NCI-H774 (cell line): ENCODE measurements at regions not wholly inside any gene's neighbourhood (a gene's known extent, or its start where the extent isn't known, plus 50 kb on each side); places are given as distances from the start of the nearest gene placed in this dataset.

Experiments
- DNase-seq: peaks from one replicate; lab custom pipeline; 2025; lab: John Stamatoyannopoulos, UW

DNA sequence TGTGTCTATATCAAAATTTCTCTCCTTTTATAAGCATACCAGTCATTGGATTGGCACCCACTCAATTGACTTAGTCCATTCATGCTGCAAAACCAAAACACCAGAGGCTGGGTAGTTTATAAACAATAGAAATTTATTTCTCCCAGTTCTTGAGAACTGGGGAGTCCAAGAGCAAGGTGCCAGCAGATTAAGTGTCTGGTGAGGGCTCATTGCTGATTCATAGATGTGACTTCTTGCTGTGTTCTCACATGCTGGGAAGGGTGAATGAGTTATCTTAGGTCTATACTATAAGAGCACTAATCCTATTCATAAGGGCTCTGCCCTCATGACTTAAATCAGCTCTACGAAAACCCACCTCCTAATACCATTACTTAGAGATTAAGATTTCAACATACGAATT lies 501.4 kb downstream of the EPM2A start:
- DNase-seq = no peak

DNA sequence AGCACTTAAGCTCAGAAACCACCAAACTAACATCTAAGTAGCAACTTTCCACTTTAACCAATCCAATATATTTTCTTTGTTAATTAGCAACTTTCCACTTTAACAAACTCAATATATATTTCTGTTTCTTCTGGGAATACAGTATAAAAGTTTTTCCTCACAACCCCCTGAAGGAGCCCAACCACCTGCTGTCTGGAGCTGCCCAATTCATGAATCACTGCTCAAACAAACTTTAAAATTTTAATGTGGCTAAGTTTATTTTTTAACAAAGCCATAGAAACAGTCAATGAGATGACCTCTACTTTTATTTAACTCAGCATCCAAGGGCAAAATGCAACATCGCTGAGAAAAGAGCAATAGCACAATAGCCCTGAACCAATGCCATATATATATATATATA lies 500.1 kb downstream of the EPM2A start:
- DNase-seq = no peak

DNA sequence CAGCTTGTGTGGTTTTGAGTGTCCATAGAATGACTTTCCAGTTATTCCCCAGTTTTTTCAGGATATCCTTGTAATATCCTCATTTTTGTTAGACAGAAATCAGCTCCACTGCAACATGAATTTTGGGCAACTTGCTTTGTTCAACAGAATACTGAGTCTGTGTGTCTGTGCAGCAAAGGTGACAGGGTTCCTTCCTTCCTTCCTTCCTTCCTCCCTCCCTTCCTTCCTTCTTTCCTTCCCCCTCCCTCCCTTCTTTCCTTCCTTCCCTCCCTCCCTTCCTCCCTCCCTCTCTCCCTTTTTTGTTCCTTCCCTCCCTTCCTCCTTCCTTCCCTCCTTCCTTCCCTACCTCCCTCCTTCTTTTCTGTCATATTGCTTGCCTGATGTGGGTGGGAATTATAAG lies 496.5 kb downstream of the EPM2A start:
- DNase-seq = no peak

DNA sequence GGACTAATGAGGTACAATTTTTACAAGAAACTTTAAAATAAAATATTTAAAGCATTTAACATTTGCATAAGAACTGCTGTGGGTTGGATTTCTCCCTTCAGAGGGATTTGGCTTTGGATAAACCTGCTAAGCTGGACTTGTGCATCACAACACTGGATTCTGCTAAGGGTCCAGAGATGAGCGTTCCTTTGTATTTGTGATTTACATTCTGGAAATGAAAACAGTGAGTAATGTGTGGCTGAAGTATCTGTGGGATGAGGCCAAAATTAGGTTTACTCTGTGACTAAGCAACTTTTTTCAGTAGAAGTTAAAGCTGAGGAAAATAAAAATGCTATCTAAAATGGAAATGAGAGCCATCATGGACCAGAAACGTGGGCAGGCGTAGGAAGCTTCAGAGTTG lies 494.3 kb downstream of the EPM2A start:
- DNase-seq = no peak

DNA sequence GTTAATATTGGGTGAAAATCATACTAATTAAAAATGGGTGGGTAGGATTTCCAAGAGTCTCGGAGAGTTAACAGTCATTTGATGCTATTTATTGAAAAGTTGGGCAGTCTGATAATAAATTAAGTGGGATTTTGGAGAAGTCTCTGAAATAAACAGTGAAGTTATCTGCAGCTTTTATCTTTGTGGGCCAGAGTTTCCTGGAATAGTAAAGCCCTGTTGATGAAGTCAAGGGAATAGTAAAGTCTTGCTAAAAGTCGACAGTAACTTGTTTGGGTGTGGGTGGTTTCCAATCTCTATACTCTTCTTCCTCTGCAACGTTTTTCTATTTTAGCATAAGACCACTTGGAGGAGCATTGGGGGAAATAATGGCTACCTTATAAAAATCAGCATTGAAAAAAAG lies 493.6 kb downstream of the EPM2A start:
- DNase-seq = no peak

DNA sequence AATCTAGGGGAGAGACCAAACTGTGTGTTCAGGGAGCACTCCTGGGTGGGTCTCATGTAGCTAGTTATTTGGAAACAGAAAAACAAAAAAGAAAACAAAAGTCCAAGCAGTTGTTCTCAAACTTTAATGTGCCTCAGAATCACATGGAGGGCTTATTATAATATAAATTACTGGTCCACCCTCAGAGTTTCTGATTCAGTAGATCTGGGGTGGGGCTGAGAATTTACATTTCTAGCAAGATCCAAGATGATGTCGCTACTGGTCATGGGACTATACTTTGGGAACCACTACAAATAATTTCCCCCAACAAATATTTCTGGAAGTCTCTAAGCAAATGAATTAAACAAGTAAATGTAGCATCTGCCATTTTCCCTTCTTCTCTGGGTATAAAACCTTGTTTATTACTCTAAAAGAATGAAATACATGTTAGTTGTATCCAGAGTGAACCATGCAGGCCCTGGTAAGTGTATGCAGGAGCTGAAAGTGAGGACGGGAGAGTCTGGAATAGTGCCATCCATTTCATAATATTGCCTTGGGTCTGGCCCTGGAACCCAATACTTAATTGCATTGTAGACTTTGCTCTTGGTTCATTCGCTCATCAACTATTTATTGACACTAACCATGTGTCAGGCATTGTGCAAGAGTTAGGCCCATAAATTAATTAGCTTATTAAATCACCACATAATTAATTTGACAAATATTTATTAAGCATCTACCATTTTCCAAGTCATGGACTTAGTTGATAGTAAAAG lies 490.8 kb downstream of the EPM2A start:
- DNase-seq = no peak

DNA sequence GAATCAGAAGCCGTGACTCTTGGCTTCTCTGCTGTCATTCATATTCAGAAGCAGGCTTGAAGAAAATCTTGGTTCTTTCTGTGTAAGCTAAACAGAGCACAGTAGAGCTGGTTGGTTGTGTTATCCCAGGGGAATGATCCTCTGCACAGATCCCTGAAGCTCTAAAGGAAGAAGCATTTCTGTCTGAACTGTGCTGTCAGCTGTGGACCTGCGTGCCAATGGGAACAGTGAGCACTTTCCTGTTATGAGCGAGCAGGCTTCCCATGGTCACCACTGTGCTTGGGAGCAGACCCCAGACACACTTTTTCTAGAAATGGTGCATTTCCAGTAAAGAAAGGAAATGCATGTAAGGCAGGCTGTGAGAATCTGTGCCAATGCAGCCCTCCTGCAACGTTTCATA lies 490.2 kb downstream of the EPM2A start:
- DNase-seq = no peak

DNA sequence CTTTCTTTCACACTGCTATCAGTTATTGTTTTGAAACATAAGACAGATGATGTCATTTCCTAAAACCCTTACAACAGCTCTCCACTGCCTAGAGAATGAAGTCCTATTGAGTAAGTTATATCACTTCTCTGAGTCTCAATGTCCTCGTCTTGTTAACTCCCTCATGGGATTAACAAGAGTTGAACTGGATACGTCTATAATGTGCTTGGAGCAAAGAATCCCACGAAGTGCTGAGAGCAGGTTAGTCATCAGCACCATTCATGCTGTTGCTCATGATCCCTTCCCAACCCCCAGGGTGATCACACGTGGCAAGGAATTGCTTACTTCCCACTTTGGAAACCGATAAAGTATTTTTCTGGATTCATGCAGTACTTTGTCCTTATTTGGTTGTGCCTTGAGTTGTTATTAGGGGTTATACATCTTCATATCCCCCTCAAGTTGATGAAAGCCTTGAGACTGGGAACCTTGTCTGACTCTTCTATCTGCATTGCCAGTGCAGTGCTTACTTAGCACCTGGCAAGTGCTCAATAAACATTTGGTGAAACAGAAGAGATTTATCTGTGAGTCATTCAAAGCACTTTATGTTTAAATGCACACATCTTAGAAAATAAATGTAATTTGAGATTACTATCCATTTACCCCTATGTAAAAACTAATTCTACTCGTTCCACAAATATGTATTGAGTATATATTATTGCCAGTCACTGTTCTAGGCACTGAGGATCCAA lies 487.5 kb downstream of the EPM2A start:
- no peak for DNase-seq

DNA sequence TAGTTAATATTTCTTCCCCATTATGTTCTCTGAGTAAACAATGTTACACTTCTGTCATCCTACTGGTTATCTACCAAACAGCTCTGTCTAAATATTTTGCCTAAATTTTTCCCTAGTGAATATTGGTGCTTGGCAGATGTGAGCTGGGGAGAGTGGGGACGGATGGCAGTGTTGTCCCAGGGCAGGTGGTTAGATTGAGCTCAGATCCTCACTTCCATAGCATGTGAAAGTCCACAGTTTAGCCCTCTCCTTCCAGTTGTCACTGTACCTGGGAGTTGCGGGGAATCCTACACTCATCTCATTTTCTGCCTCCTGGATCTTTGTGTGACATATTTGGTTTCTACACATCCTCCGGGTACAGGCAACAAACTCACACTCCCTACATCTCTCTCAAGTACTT lies 484.9 kb downstream of the EPM2A start:
- DNase-seq = no peak

DNA sequence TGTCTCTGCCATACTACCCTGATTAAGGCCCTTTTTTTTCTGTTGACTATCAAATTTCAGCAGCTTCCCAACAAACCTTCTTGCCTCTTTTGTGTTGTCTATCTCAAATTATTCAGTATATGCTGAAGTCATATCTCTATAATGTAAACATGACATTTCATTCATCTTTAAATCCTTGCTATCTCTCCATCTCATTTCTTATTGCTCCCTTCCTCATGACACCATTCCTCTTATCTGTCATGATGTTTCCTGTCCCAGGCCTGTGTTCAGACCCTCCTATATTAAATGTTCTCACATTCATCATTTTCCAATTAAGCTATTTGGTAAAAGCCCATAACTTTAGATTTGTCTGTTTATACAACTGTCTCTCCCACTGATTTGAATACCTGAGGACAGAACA lies 482.6 kb downstream of the EPM2A start:
- DNase-seq = no peak

DNA sequence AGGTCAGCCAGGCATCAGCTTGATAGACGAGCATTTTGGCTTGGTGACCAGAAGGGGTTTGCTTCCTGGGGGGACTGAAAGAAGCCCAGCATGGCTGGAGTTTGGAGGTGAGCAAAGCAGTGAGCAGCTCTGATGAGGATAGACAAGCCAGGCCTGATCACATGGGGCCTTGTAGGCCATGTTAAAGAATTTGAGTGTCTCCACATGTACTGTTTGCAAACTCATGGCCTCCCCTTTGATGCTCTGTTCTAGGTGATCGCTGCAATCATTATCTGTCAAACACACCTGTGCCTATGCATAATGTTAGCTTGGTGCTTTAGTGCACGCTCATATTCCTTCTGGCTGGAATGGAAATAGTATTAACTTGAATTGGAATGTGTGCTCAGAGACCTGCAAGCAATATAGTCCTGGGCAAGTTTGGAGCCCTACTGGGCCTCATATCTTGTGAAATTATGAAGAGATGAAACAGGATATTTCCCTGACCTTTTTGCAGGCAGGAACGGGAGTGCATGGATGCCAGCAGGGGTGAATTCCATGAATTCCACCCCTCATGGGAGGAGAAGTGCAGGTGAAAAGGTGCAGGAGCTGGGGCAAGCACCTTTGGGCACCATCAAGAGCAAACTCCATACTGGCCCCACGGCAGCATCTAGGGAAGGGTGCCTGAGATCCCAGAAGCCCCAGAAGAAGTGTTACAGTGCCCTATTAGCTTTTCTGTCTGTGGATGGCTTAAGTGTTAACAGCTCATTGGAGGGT lies 480.5 kb downstream of the EPM2A start:
- no peak for DNase-seq

DNA sequence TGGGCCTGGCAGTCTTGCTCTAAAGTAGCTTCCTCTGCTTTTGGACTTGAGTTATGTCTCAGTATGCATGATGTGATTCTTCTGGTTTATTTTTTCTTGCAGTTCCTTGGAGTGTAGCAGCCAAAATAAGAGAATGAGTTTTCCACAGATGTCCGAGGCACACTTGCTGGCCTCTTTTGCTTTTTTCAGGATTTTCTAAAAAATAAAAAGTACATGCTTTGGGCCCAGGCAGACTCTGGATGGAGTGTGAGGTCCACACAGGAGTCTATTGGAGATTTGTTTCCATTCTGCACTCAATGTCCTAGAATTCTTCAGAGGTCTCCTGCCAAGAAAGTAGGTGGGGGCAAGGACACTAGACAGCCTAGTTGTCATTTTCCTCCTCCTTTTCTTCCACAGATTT lies 477.6 kb downstream of the EPM2A start:
- no peak for DNase-seq

DNA sequence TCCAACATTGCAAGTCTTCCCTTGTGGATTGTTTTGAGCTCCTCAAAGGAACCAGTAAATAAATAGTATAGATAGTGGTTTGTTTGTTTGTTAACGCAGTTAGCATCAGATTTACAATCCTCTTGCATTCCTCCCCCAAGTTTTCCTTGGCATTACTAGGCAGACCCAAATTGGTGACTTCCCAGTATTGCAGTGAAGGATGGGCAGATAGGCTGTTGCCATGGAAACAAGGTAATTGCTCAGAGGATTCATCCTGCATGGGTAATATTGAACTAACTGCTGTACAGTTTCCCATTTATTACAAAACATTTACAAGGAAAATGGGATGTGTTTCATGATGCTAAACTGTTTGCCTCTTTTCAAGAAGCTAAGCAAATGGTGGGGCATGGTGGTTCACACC lies 477.2 kb downstream of the EPM2A start:
- no peak for DNase-seq

DNA sequence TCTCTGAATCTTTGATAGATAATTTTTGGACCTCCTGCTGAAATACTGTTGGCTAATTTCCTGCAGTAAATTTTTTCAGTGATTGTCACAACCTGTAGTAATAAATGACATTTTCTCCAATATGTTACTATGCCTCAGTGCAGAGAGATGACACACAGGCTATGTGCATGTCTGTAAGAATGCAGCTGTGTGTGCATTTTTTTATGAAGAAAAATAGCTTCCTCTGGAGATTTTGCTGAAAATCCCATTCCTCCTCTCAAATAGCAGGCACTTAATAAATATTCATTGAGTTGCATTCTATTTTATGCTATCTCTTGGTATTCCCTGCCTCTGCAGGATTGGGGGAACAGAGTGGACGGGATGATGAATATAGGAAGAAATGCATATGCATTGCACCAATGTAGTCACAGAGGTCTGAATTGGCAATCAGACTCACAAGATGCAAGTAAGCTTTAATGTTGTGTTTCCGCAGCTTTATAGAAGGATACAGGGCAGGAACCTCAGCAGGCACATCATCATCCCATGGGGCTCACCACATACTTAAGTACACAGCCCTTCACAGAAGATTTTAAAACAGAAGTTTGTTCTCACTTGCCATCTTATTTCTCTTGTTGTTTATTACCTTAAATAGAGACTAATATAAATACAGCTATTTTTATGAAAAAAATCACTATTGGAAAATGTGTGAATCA lies 474.7 kb downstream of the EPM2A start:
- no peak for DNase-seq

DNA sequence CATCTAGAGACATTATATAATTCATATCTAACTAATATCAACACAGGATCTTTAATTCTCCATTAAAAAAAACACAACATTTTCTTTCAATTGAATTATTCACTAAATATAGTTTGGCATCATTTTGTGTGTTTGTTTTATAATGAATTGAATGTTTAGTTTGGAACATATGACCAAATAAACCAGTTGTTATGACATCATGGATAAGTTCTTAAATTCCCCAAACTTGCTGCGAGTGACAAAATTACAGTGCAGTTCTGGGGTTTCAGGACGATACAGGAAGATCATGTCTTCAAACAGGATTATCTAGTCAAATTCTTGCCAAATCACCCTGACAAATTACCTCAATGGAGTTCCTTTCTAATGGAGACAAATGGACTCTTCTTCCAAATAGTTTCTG lies 473.6 kb downstream of the EPM2A start:
- no peak for DNase-seq

DNA sequence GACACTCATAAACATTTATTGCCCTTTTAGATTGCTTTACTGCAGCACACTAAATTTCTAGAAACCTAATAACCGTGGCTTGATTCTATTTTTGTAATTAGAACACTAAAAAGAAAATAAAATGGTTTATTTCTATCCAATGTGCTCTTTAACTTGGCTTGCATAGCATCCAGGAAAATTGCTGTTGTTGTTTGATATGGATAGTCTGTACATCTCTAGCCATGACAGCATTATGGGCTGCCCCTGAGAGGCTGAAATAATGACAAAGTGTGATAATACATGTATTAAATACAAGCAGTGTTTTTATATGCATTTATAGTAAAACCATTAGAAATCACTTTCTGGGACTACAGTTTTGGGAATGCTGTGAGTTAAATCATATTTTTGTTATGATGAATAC lies 472.5 kb downstream of the EPM2A start:
- DNase-seq = no peak

DNA sequence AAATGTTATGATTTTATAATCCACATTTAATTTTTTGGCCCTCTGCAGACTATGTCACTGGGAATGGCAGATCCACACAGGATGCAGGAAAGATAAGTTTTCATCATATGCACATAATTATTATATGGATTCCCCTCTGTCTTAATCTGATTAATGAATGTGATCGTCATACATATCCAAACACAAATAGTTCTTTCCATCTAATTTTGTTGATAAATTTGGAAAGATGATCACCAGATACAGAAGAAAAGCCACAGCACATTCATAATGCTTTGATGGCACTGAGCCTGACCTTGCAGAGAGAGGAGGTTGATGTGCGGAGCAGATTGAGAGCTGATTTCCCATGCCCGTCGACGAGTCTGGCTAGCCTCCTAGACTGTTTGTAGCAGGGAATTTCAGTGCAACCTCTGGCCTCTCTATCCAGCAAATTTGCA lies 471.5 kb downstream of the EPM2A start:
- no peak for DNase-seq

DNA sequence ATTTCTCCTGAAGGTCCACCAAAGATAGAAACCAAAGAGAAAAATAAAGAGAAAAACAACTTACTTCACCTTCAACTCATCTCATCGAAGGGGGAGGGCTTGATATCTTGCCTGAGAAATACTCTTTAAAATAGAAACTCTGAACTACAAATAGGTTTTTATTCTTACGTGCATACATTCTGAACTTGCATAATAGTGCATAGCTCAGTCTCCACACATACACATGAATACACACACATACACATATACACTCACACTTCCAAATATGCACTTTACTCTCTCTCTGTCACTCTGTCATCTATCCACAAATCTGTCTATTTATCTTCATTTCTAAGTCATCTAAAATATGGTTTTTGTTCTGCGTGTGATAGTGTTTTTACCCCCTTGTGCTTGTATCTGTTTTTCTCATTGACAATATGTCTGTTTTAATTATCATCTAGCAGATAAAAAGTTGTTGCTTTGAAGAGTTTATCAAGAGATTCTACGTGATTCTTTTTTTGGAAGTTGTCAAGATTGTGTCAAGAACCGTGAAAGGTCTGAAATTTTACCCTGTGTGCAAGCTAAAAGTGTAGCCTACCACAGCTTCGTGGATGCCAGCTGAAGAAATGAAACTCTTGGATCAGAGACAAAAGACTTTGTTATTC lies 468.8 kb downstream of the EPM2A start:
- DNase-seq = no peak

DNA sequence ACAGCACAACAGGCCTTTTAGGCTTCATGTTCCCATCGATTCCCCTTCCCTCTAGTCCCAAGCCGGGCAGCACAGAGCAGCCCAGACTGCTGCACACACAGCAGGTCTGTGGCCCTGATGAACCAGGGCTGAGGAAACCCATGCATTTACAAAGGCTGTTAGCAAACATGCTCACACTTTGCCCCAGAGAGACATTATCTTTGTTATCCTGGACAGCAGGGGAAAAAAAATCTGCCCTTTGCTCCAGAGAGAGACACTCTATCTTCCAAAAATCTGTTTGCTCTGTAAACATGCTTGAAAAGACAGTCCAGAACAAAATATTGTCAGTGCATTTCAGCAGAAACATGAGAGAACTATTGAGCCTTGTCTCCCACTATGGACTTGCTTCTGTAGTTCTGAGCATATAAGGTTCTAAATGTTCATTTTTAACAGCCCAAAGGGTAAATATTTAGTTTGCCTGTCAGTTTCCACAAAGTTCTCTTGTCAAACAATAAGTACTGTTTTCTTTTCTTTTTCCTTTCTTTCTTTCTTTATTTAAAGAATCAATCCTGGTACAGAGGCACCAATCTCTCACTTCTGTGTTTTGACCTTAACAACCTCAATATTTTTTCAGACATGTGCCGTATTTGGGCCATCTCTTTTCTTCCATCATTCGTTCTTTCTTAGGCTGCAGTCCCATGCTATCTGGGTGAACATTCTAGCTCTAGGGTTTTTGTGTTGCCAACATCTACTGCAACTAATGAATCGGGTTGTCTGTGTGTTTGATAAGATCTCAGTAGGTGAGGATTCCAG lies 468.0 kb downstream of the EPM2A start:
- DNase-seq = no peak

DNA sequence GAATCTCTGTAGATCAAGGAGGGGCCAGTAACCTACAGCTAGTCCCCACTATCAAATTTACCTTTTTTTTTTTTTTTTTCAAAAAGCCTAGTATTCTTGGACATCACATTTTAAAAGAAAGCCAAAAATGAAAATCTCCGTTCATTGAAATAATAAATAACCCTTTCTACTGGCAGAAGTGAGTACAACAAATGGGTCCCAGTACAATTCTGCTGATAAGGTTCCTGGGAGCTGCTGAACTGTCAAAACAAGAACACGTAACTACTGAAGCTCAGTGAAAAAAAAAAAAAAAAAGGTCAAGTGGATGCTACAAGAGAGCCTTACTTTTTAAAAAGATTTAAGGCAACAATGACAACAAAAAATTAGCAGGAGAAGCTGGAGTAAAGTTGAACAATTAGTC lies 464.9 kb downstream of the EPM2A start:
- DNase-seq = no peak

DNA sequence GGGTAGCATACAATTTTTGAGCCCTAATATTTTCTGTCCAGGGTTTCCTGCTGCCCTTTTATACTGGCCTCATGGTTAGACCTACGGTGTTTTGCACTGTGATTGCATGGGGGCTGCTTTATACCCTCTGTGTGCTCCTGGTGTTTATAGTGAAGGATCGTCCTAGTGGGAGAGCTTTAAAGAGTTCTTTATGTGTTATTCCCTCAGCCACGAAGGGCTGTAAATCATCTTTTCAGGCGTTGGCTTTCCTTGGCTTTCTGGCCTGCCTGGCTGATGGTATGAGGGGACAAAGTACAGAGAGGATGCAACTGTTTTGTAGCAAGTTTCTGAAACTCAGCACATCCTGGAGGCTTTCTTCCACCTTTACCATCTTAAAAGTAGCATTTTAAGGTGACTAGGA lies 464.3 kb downstream of the EPM2A start:
- no peak for DNase-seq
